Embryonic facial prominence (tissue), 1 donor: ENCODE measurements at regions not wholly inside any gene's neighbourhood (a gene's known extent, or its start where the extent isn't known, plus 50 kb on each side); places are given as distances from the start of the nearest gene placed in this dataset.

Source experiments
- DNase-seq: peaks from one replicate; pipeline ENCODE4 v3.0.0-alpha.2; 2016; ENCODE audit errors: extremely low spot score

GRCh38 chr15:93282808-93283207 is 193.8 kb upstream of the RGMA start:
- no peak for DNase-seq

GRCh38 chr15:93278783-93279182 is 189.8 kb upstream of the RGMA start:
- no peak for DNase-seq

- DNase-seq: no peak
Measured at GRCh38 chr15:93278006-93278405, 189.0 kb upstream of the RGMA start.

- DNase-seq: no peak
Measured at GRCh38 chr15:93274257-93274656, 185.2 kb upstream of the RGMA start.

- DNase-seq: no peak
Measured at GRCh38 chr15:93271871-93272270, 182.9 kb upstream of the RGMA start.

- no peak for DNase-seq
Measured at GRCh38 chr15:93270937-93271467, 182.0 kb upstream of the RGMA start.

GRCh38 chr15:93268066-93268465 is 179.1 kb upstream of the RGMA start:
- DNase-seq: no peak

GRCh38 chr15:93266291-93266690 is 177.3 kb upstream of the RGMA start:
- no peak for DNase-seq

- no peak for DNase-seq
Measured at GRCh38 chr15:93265111-93265556, 176.1 kb upstream of the RGMA start.

- DNase-seq: no peak
Measured at GRCh38 chr15:93261845-93262244, 172.8 kb upstream of the RGMA start.

- no peak for DNase-seq
Measured at GRCh38 chr15:93257920-93258319, 168.9 kb upstream of the RGMA start.

GRCh38 chr15:93253681-93254080 is 164.7 kb upstream of the RGMA start:
- no peak for DNase-seq

- no peak for DNase-seq
Measured at GRCh38 chr15:93252780-93253179, 163.8 kb upstream of the RGMA start.

GRCh38 chr15:93250950-93251349 is 161.9 kb upstream of the RGMA start:
- no peak for DNase-seq

GRCh38 chr15:93250209-93250608 is 161.2 kb upstream of the RGMA start:
- no peak for DNase-seq

GRCh38 chr15:93249623-93250022 is 160.6 kb upstream of the RGMA start:
- DNase-seq: no peak

GRCh38 chr15:93247466-93248121 is 158.6 kb upstream of the RGMA start:
- no peak for DNase-seq

- DNase-seq: no peak
Measured at GRCh38 chr15:93246266-93247242, 157.5 kb upstream of the RGMA start.

GRCh38 chr15:93245661-93246042 is 156.6 kb upstream of the RGMA start:
- no peak for DNase-seq

GRCh38 chr15:93244696-93245660 is 156.0 kb upstream of the RGMA start:
- DNase-seq: no peak

GRCh38 chr15:93243573-93243972 is 154.6 kb upstream of the RGMA start:
- DNase-seq: no peak
